ENCODE measurements at regions not wholly inside any gene's neighbourhood (a gene's known extent, or its start where the extent isn't known, plus 50 kb on each side); places are given as distances from the start of the nearest gene placed in this dataset.
"Not testable (repeated sequence)": the region's sequence is repeated elsewhere in the genome, so short reads cannot be mapped to it uniquely, and the experiment has no call there.

GRCh38 chr1:57536749-57537423, 113.0 kb upstream of the DAB1 start:
- ChIA-PET POLR2A (ENCODE audit: low non-redundant PET) (no interaction called here), CTCF (no interaction called here)
- H3K36me3 ChIP-seq (ENCODE audit: insufficient read depth, low read length, poor library complexity, severe bottlenecking) = no peaks in the 10 kb centered on the region
- no peak overlapping the region for H3K4me3 ChIP-seq (ENCODE audit: low read depth, low read length, poor library complexity, severe bottlenecking)
- intact Hi-C loops (cut with micrococcal nuclease; ENCODE audit: unreplicated experiment) = no loop called here
- DNase-seq (ENCODE audit: low spot score) = no peak
- H3K27me3 ChIP-seq (replicated peaks; ENCODE audit: insufficient read depth, low read depth, low read length, poor library complexity) = no peaks in the 10 kb centered on the region
- H3K4me1 ChIP-seq (ENCODE audit: insufficient read depth, low read length, poor library complexity, severe bottlenecking) = peaks cover 20% of the 10 kb centered on the region
- BruUV-seq (replicated peaks) = no TSS peak
- no peaks in the 10 kb centered on the region for H3K9me3 ChIP-seq (ENCODE audit: low read depth, low read length, poor library complexity, severe bottlenecking)
- no peak for TF ChIP-seq EZH2 (IDR thresholded peaks at IDR 0.05; ENCODE audit: borderline replicate concordance, low read depth, low read length, poor library complexity, severe bottlenecking)
- no peak for TF ChIP-seq CTCF (conservative IDR thresholded peaks at IDR 0.05; ENCODE audit: low read depth, low read length)
- no peak overlapping the region for H3K27ac ChIP-seq (ENCODE audit: low read depth, low read length, poor library complexity, severe bottlenecking)

GRCh38 chr1:57532299-57532698, 108.4 kb upstream of the DAB1 start:
- no TSS peak for BruUV-seq (replicated peaks)
- Histone ChIP-seq H3K36me3 (ENCODE audit: insufficient read depth, low read length, poor library complexity, severe bottlenecking) (no peaks in the 10 kb centered on the region), H3K4me1 (ENCODE audit: insufficient read depth, low read length, poor library complexity, severe bottlenecking) (no peaks in the 10 kb centered on the region), H3K27me3 (replicated peaks; ENCODE audit: insufficient read depth, low read depth, low read length, poor library complexity) (no peaks in the 10 kb centered on the region), H3K9me3 (ENCODE audit: low read depth, low read length, poor library complexity, severe bottlenecking) (peaks cover 18% of the 10 kb centered on the region), H3K4me3 (ENCODE audit: low read depth, low read length, poor library complexity, severe bottlenecking) (no peak overlapping the region), H3K27ac (ENCODE audit: low read depth, low read length, poor library complexity, severe bottlenecking) (no peak overlapping the region)
- DNase-seq (ENCODE audit: low spot score) = no peak
- CTCF ChIA-PET = no interaction called here
- no peak for TF ChIP-seq CTCF (conservative IDR thresholded peaks at IDR 0.05; ENCODE audit: low read depth, low read length)
- POLR2A ChIA-PET (ENCODE audit: low non-redundant PET) = no interaction called here
- intact Hi-C loops (cut with micrococcal nuclease; ENCODE audit: unreplicated experiment) = no loop called here

- POLR2A ChIA-PET (ENCODE audit: low non-redundant PET); intact Hi-C loops (cut with micrococcal nuclease; ENCODE audit: unreplicated experiment); DNase-seq (ENCODE audit: low spot score); H3K27me3 ChIP-seq (replicated peaks; ENCODE audit: insufficient read depth, low read depth, low read length, poor library complexity); H3K4me1 ChIP-seq (ENCODE audit: insufficient read depth, low read length, poor library complexity, severe bottlenecking); CTCF ChIA-PET; BruUV-seq (replicated peaks); H3K36me3 ChIP-seq (ENCODE audit: insufficient read depth, low read length, poor library complexity, severe bottlenecking); H3K4me3 ChIP-seq (ENCODE audit: low read depth, low read length, poor library complexity, severe bottlenecking); H3K27ac ChIP-seq (ENCODE audit: low read depth, low read length, poor library complexity, severe bottlenecking): not testable (repeated sequence)
- H3K9me3 ChIP-seq (ENCODE audit: low read depth, low read length, poor library complexity, severe bottlenecking) = peaks cover 18% of the 10 kb centered on the region
These were observed 107.0 kb upstream of the DAB1 start for GRCh38 chr1:57530911-57531260.

GRCh38 chr1:57530206-57530910, 106.5 kb upstream of the DAB1 start:
- Histone ChIP-seq H3K27ac (ENCODE audit: low read depth, low read length, poor library complexity, severe bottlenecking) (no peak overlapping the region), H3K27me3 (replicated peaks; ENCODE audit: insufficient read depth, low read depth, low read length, poor library complexity) (no peaks in the 10 kb centered on the region), H3K4me1 (ENCODE audit: insufficient read depth, low read length, poor library complexity, severe bottlenecking) (no peaks in the 10 kb centered on the region), H3K4me3 (ENCODE audit: low read depth, low read length, poor library complexity, severe bottlenecking) (no peak overlapping the region), H3K9me3 (ENCODE audit: low read depth, low read length, poor library complexity, severe bottlenecking) (peaks cover 18% of the 10 kb centered on the region), H3K36me3 (ENCODE audit: insufficient read depth, low read length, poor library complexity, severe bottlenecking) (no peaks in the 10 kb centered on the region)
- BruUV-seq (replicated peaks) = no TSS peak
- ChIA-PET CTCF (no interaction called here), POLR2A (ENCODE audit: low non-redundant PET) (no interaction called here)
- peak; percentile 36 for DNase-seq (ENCODE audit: low spot score)
- no peak for TF ChIP-seq EZH2 (IDR thresholded peaks at IDR 0.05; ENCODE audit: borderline replicate concordance, low read depth, low read length, poor library complexity, severe bottlenecking)
- no peak for TF ChIP-seq CTCF (conservative IDR thresholded peaks at IDR 0.05; ENCODE audit: low read depth, low read length)
- intact Hi-C loops (cut with micrococcal nuclease; ENCODE audit: unreplicated experiment) = no loop called here
